Keratinocyte (primary cell): ENCODE measurements at regions not wholly inside any gene's neighbourhood (a gene's known extent, or its start where the extent isn't known, plus 50 kb on each side); places are given as distances from the start of the nearest gene placed in this dataset.
"Not testable (repeated sequence)": the region's sequence is repeated elsewhere in the genome, so short reads cannot be mapped to it uniquely, and the experiment has no call there.

Experiments used
- EZH2 ChIP-seq: IDR thresholded peaks from one replicate; pipeline ENCODE4 v1.6.1; 2012; ENCODE audit warnings: inconsistent platforms, mild to moderate bottlenecking, low read length, moderate library complexity
- TF ChIP-seq, protein P1 (sequence below), 3 experiments: IDR thresholded peaks in 1 of 3; conservative IDR thresholded peaks in 1 of 3; optimal IDR thresholded peaks in 1 of 3; 2 replicates in 2 of 3; 3 replicates in 1 of 3; pipeline versions ENCODE3 to v1.5.1; 2011; ENCODE audit warnings: low read length in 3 of 3, mild to moderate bottlenecking in 3 of 3, moderate library complexity in 2 of 3, control low read depth in 1 of 3, inconsistent platforms in 1 of 3; ENCODE audit not compliant: insufficient read depth in 2 of 3; ENCODE audit errors: extremely low read depth in 1 of 3

DNA sequence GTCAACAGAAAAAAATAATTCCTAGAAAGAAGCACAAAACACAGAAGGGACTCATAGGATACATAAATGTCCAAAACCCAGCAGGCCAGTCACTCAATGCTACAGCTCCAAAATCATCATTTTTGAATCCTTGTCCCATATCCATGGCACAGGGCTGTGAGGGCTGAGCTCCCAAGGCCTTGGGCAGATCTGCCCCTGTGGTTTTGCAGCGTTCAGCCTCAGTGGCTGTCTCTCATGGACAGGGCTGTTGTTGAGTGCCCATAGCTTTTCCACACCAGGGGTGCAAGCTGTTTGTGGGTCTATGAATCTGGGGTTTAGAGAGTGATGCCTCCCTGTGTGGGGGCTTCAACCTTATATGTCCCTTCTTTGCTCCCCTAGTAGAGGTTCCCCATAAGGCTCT, 243.2 kb downstream of the CWH43 start:
- not testable (repeated sequence) for TF ChIP-seq EZH2
- TF ChIP-seq, protein P1, sequence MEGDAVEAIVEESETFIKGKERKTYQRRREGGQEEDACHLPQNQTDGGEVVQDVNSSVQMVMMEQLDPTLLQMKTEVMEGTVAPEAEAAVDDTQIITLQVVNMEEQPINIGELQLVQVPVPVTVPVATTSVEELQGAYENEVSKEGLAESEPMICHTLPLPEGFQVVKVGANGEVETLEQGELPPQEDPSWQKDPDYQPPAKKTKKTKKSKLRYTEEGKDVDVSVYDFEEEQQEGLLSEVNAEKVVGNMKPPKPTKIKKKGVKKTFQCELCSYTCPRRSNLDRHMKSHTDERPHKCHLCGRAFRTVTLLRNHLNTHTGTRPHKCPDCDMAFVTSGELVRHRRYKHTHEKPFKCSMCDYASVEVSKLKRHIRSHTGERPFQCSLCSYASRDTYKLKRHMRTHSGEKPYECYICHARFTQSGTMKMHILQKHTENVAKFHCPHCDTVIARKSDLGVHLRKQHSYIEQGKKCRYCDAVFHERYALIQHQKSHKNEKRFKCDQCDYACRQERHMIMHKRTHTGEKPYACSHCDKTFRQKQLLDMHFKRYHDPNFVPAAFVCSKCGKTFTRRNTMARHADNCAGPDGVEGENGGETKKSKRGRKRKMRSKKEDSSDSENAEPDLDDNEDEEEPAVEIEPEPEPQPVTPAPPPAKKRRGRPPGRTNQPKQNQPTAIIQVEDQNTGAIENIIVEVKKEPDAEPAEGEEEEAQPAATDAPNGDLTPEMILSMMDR (optimal IDR thresholded peaks at IDR 0.05 in 1 of 3, IDR thresholded peaks at IDR 0.05 in 1 of 3, conservative IDR thresholded peaks at IDR 0.05 in 1 of 3; ENCODE audit: extremely low read depth in 1 of 3, insufficient read depth in 2 of 3, low read length in 3 of 3), result not testable (repeated sequence)
